Chondrocyte (in vitro differentiated cells): ENCODE measurements at regions not wholly inside any gene's neighbourhood (a gene's known extent, or its start where the extent isn't known, plus 50 kb on each side); places are given as distances from the start of the nearest gene placed in this dataset.

Source experiments
- DNase-seq: peaks from one replicate; pipeline ENCODE4 v3.0.0; 2021; ENCODE audit warnings: mixed read lengths, low spot score
- H3K27ac Mint-ChIP-seq: one replicate; pipeline ENCODE4 v1.8.0; 2021; ENCODE audit warnings: mild to moderate bottlenecking, moderate library complexity, mixed read lengths; ENCODE audit not compliant: unreplicated experiment
- H3K27me3 Mint-ChIP-seq: 2 replicates; pipeline ENCODE4 v1.8.0; 2021; ENCODE audit warnings: low read depth, mixed read lengths
- H3K36me3 Mint-ChIP-seq: 2 replicates; pipeline ENCODE4 v1.8.0; 2021; ENCODE audit warnings: low read depth, mixed read lengths
- H3K4me1 Mint-ChIP-seq: 2 replicates; pipeline ENCODE4 v1.8.0; 2021; ENCODE audit warnings: low read depth, mild to moderate bottlenecking, mixed read lengths
- H3K4me3 Mint-ChIP-seq: one replicate; pipeline ENCODE4 v1.8.0; 2021; ENCODE audit warnings: mild to moderate bottlenecking, moderate library complexity, mixed read lengths; ENCODE audit not compliant: unreplicated experiment
- H3K9me3 Mint-ChIP-seq: 2 replicates; pipeline ENCODE4 v1.8.0; 2021; ENCODE audit warnings: low read depth, mixed read lengths
- TF ChIP-seq, protein P1 (sequence below): fragments of 200-600 bp; sonication (generic); IDR thresholded peaks from 2 replicates; pipeline ENCODE4 v1.5.0; 2021; ENCODE audit warnings: antibody characterized with exemption, mild to moderate bottlenecking, moderate library complexity

DNA sequence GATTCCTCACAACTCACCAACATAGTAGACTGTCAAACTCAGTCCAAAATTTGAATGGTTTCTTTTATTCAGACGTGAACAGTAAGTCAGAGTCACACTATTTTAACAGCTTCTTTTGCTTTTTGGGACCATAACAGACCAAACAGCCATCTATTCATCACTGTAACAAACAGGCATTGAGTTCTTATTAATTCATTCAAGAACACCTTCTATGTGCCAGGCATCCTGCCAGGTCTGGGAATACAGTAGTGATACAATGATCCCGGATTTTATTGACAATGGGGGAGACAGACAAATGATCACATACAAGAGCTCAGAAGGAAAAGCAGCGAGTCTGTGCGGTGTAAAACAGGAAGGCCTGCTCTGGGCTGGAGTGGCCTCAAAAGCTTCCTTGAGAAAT, 153.3 kb upstream of the ERCC6L2 start:
- no peak overlapping the region for H3K27ac Mint-ChIP-seq
- TF ChIP-seq, protein P1, sequence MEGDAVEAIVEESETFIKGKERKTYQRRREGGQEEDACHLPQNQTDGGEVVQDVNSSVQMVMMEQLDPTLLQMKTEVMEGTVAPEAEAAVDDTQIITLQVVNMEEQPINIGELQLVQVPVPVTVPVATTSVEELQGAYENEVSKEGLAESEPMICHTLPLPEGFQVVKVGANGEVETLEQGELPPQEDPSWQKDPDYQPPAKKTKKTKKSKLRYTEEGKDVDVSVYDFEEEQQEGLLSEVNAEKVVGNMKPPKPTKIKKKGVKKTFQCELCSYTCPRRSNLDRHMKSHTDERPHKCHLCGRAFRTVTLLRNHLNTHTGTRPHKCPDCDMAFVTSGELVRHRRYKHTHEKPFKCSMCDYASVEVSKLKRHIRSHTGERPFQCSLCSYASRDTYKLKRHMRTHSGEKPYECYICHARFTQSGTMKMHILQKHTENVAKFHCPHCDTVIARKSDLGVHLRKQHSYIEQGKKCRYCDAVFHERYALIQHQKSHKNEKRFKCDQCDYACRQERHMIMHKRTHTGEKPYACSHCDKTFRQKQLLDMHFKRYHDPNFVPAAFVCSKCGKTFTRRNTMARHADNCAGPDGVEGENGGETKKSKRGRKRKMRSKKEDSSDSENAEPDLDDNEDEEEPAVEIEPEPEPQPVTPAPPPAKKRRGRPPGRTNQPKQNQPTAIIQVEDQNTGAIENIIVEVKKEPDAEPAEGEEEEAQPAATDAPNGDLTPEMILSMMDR: no peak
- DNase-seq: no peak
- peaks cover 5% of the 10 kb centered on the region for H3K9me3 Mint-ChIP-seq
- no peak overlapping the region for H3K4me3 Mint-ChIP-seq
- H3K4me1 Mint-ChIP-seq: no peaks in the 10 kb centered on the region
- H3K27me3 Mint-ChIP-seq: peaks cover 7% of the 10 kb centered on the region
- no peaks in the 10 kb centered on the region for H3K36me3 Mint-ChIP-seq

DNA sequence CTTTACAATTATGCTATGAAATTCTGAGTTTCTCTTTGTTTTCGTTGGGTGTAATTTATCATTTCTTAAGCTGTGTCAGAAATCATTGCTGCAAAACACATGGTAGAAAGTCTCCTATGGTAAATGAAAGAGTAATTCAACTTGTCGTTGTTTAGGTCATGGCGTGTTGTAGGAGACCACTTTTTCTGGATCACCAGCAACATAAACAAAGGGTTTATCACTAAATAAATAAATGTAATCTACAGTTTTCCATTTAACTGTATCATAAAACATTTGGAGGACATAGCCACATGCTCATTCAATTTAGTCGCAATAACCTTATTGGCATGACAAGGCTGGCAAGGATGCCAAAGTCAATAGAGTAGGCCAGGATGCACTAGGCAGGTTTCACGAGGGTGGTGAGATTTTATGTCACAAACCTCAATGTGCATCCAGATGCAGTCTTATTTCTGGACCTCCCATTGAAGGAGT, 154.4 kb upstream of the ERCC6L2 start:
- peaks cover 5% of the 10 kb centered on the region for H3K9me3 Mint-ChIP-seq
- H3K4me3 Mint-ChIP-seq: no peak overlapping the region
- H3K27me3 Mint-ChIP-seq: peaks cover 7% of the 10 kb centered on the region
- H3K4me1 Mint-ChIP-seq: no peaks in the 10 kb centered on the region
- DNase-seq: no peak
- H3K27ac Mint-ChIP-seq: no peak overlapping the region
- TF ChIP-seq, protein P1: no peak
- no peaks in the 10 kb centered on the region for H3K36me3 Mint-ChIP-seq

DNA sequence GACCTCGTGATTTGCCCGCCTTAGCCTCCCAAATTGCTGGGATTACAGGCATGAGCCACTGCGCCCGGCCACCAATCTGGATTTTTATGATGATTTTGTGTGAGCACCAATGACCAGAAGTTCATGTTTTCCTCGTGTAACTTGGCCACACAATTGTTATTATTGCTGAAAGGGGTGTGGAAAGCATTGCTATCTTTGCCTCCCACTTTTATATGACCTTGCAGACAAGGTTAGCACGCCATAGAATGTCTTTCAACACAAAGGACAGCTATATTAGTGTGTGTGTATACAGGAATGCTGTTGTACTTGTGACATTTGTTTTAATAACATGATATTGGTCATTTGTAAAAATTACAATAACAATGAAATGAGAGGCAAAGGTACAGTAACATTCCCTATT, 155.0 kb upstream of the ERCC6L2 start:
- TF ChIP-seq, protein P1: no peak
- Mint-ChIP-seq H3K4me3 (no peak overlapping the region), H3K27me3 (peaks cover 7% of the 10 kb centered on the region), H3K27ac (no peak overlapping the region), H3K9me3 (peaks cover 6% of the 10 kb centered on the region), H3K36me3 (peaks cover under 1% of the 10 kb centered on the region), H3K4me1 (peaks cover 2% of the 10 kb centered on the region)
- no peak for DNase-seq

DNA sequence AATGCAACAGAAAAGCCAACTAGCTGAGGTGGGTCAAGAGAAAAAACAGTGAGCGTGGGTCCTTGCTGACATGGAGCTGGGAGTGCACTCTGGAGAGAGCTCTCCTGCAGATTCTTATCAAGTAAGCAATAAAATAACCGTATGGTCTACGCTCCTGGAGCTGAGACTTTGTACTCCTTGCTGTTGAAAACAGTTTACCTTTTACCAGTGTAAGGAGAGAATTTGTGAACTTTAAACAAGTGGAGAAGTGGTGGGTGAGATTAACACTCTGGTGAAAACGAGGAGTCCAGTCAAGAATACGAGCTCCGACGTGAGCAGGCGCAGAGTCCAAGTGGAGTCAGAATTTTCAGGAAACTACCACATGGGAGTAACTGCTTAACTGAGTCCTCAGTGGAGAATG, 156.1 kb upstream of the ERCC6L2 start:
- no peak for DNase-seq
- TF ChIP-seq, protein P1: no peak
- Mint-ChIP-seq H3K4me1 (peaks cover 3% of the 10 kb centered on the region), H3K4me3 (no peak overlapping the region), H3K9me3 (peaks cover 10% of the 10 kb centered on the region), H3K27me3 (peaks cover 7% of the 10 kb centered on the region), H3K27ac (no peak overlapping the region), H3K36me3 (peaks cover 2% of the 10 kb centered on the region)

DNA sequence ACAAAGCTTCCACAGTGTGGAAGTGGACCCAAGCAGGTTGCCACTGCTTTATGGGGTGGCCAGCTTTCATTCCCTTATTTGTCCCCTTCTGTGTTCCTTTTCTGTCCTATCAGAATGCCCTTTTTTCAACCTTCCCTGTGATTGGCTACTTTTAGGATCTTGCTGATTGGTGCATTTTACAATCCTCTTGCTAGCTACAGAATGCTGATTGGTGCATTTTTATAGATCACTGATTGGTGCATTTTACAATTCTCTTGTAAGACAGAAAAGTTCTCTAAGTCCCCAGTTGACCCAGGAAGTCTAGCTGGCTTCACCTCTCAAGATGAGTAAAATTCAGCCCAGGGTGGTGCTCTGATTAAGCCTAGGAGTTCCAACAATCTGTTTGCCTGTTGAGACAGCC, 157.2 kb upstream of the ERCC6L2 start:
- Mint-ChIP-seq H3K36me3 (peaks cover 2% of the 10 kb centered on the region), H3K27ac (no peak overlapping the region), H3K27me3 (peaks cover 3% of the 10 kb centered on the region), H3K4me1 (peaks cover 3% of the 10 kb centered on the region), H3K9me3 (peaks cover 10% of the 10 kb centered on the region), H3K4me3 (no peak overlapping the region)
- DNase-seq: no peak
- TF ChIP-seq, protein P1: no peak
